ENCODE measurements at regions not wholly inside any gene's neighbourhood (a gene's known extent, or its start where the extent isn't known, plus 50 kb on each side); places are given as distances from the start of the nearest gene placed in this dataset.
"Not testable (repeated sequence)": the region's sequence is repeated elsewhere in the genome, so short reads cannot be mapped to it uniquely, and the experiment has no call there.

GRCh38 chr3:194189243-194189791, 53.4 kb downstream of the HES1 start:
- no peak for DNase-seq (ENCODE audit: extremely low read depth, low read depth)
- no peak overlapping the region for H3K4me3 ChIP-seq (replicated peaks; ENCODE audit: low read depth, low read length)
- no peak for TF ChIP-seq CTCF (IDR thresholded peaks at IDR 0.05; ENCODE audit: low read depth, low read length, missing control alignments)

GRCh38 chr3:194191850-194192249, 55.9 kb downstream of the HES1 start:
- H3K4me3 ChIP-seq (replicated peaks; ENCODE audit: low read depth, low read length); DNase-seq (ENCODE audit: extremely low read depth, low read depth): not testable (repeated sequence)

GRCh38 chr3:194194051-194194756, 58.3 kb downstream of the HES1 start:
- no peak for DNase-seq (ENCODE audit: extremely low read depth, low read depth)
- TF ChIP-seq CTCF (IDR thresholded peaks at IDR 0.05; ENCODE audit: low read depth, low read length, missing control alignments) = no peak
- no peak overlapping the region for H3K4me3 ChIP-seq (replicated peaks; ENCODE audit: low read depth, low read length)

- no peak for DNase-seq (ENCODE audit: extremely low read depth, low read depth)
- no peak overlapping the region for H3K4me3 ChIP-seq (replicated peaks; ENCODE audit: low read depth, low read length)
- TF ChIP-seq CTCF (IDR thresholded peaks at IDR 0.05; ENCODE audit: low read depth, low read length, missing control alignments) = no peak
Measured at GRCh38 chr3:194194757-194195085, 58.8 kb downstream of the HES1 start.

GRCh38 chr3:194195611-194196010, 59.7 kb downstream of the HES1 start:
- DNase-seq (ENCODE audit: extremely low read depth, low read depth) = no peak
- no peak for TF ChIP-seq CTCF (IDR thresholded peaks at IDR 0.05; ENCODE audit: low read depth, low read length, missing control alignments)
- H3K4me3 ChIP-seq (replicated peaks; ENCODE audit: low read depth, low read length) = no peak overlapping the region

- TF ChIP-seq CTCF (IDR thresholded peaks at IDR 0.05; ENCODE audit: low read depth, low read length, missing control alignments) = no peak
- H3K4me3 ChIP-seq (replicated peaks; ENCODE audit: low read depth, low read length) = no peak overlapping the region
- DNase-seq (ENCODE audit: extremely low read depth, low read depth) = no peak
Measured at GRCh38 chr3:194196876-194197275, 60.9 kb downstream of the HES1 start.

- no peak overlapping the region for H3K4me3 ChIP-seq (replicated peaks; ENCODE audit: low read depth, low read length)
- no peak for TF ChIP-seq CTCF (IDR thresholded peaks at IDR 0.05; ENCODE audit: low read depth, low read length, missing control alignments)
- no peak for DNase-seq (ENCODE audit: extremely low read depth, low read depth)
Measured at GRCh38 chr3:194197396-194197960, 61.5 kb downstream of the HES1 start.

Measured in HFF-Myc (cell line).